ENCODE measurements at regions not wholly inside any gene's neighbourhood (a gene's known extent, or its start where the extent isn't known, plus 50 kb on each side); places are given as distances from the start of the nearest gene placed in this dataset.

GRCh38 chr5:133864711-133865110, 103.7 kb downstream of the C5orf15 start:
- TF ChIP-seq, protein P1, sequence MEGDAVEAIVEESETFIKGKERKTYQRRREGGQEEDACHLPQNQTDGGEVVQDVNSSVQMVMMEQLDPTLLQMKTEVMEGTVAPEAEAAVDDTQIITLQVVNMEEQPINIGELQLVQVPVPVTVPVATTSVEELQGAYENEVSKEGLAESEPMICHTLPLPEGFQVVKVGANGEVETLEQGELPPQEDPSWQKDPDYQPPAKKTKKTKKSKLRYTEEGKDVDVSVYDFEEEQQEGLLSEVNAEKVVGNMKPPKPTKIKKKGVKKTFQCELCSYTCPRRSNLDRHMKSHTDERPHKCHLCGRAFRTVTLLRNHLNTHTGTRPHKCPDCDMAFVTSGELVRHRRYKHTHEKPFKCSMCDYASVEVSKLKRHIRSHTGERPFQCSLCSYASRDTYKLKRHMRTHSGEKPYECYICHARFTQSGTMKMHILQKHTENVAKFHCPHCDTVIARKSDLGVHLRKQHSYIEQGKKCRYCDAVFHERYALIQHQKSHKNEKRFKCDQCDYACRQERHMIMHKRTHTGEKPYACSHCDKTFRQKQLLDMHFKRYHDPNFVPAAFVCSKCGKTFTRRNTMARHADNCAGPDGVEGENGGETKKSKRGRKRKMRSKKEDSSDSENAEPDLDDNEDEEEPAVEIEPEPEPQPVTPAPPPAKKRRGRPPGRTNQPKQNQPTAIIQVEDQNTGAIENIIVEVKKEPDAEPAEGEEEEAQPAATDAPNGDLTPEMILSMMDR (IDR thresholded peaks at IDR 0.05) = no peak
- no peak for TF ChIP-seq POLR2A (IDR thresholded peaks at IDR 0.05)

Data from testis (tissue), 2 donors.